Astrocyte of the hippocampus (primary cell): ENCODE measurements at regions not wholly inside any gene's neighbourhood (a gene's known extent, or its start where the extent isn't known, plus 50 kb on each side); places are given as distances from the start of the nearest gene placed in this dataset.

Experiments
- DNase-seq: peaks from one replicate; pipeline ENCODE4 v3.0.0; 2011; ENCODE audit warnings: low read depth, low spot score

DNA sequence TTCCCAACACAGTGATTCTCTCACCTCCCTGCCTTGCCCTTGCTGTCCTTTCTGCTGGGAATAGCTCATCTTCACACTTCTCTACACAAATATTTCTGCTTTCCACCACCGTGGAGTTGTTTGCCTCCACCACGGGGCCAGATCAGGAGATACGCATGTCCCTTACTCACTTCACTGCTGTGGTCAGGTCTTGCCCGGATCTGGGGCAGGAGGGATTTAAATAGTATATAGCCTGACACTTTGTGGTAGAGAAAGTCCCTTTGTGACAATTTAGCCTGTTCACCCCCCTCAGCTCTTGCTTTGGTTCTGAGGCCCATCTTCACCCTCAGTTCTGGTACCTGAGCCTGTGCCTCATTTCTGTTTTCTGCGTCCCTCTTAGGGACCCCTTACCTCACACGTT lies 92.6 kb upstream of the PREP start:
- no peak for DNase-seq

DNA sequence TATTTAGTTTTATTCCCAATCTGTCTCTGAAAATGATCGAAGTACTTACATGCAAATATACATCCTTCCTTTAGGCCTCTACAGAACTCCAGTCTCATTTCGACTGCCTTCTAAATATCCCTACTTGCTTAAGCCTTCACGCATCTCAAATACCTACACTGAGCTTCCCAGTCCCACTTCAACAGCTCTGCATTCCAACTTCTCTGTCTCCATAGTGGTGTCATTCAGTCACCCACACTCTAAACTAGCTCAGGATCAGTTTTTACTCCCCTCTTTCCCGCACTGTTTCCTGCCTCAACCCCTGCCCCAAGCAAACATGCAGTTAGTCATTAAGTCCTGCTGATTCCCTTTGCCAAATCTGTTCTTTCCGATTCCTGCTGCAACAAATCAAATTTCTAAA lies 91.8 kb upstream of the PREP start:
- no peak for DNase-seq

DNA sequence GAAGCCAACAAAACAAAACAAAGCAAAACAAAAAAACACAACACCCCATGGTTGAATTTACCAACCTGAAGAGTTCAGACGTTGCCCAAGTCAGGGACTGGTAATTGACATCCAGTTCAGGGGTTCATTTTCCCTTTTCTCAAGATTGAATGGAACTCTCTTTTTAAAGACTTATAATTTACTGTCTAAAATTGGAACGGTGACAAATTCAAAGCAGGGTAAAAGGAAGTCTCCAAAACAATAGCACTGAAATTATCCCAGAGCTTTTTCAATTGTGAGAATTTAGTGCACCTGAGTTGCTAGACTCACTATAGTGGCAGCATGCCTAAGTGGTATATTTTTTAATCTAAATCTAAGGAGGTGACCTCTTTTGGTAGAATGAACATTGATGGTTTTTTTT lies 90.9 kb upstream of the PREP start:
- DNase-seq = no peak

DNA sequence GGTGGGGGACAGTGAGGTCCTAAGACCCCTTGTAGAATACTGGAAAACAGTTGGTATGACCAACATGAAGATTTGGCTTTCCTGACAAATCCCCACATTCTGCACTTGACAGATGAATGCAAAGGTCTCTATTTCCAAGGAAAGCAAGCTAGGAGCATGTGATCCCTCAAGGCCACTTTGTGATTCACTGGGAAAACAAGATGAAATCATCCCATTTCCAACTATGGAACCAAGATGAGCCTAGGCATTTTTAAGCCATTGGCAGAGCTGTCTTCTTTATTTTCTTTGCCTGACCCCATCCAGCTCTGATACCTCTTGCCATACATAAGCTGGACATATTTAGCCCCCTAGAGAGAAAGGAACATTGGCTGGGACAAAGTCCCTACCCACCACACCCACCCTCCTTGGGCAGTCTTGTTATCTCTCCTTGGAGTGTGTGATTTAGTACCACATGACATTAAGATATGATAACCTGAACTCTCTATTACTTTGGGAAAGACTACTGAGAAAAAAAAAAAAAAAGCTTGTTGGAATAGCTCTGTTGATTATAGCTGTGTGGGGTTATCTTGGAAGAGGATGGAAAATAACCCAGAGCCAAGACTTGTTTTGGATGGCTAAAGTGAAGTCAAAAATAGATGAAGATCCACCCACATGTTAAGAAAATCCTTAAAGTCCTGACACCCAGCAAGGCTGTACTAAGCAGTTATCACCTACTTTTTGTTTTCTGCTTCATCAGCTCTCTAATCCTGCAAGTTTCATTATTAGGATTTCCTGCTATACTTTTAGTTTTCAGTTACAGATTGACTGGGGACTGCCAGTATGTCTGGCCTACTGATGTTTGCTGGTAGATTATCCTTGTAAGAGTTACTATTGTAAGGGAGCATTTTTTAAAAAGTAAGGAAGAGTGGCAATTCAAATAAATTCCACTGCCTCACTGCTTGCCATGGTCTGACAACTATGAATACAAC lies 90.1 kb upstream of the PREP start:
- DNase-seq = no peak

DNA sequence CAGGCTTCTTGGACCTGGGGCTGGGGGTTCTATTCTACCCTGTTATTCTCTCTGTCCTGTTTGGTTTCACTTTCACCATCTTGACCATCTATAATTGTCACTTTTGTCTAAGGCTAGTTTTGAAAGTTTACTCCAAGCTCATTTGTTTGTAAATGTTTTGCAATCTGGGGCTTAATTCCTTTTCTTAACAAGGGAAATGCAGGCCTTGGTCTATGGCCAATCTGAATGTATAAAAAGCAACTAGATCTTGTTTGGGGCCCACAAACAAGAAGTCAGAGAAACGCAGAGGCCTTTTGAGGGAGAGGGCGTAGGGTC lies 86.3 kb upstream of the PREP start:
- no peak for DNase-seq

DNA sequence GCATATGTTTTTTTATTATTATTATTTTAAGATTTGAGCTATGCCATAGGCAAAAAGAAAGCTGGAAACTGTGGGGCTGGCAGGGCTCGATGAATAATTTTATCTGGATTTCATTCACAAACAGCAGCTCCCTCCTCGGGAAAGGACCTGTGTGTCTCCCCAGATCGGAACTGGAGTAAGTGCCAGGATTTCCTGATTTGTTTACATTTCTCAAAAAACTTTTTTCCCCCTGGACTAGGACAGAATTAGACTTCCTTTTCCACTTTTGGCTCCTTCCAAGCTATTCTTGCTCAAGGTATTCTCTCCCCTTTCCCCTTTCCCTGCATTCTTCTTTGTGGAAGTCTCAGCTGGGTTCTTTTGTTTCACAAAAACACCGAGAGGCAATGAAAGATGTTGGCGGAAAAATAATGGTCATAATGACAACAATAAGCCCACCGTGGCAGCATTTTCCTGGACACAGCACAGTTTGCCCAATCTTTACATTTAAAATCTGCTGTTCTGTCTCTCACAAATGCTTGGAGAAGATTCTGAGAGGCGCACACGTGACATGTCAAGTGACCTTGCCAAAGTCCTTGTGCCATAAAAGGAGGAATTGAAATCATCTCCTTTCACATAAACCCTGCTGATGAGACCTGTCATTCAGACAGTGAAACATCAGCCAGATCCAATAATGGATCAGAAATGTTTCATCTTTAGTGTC lies 85.8 kb upstream of the PREP start:
- no peak for DNase-seq

DNA sequence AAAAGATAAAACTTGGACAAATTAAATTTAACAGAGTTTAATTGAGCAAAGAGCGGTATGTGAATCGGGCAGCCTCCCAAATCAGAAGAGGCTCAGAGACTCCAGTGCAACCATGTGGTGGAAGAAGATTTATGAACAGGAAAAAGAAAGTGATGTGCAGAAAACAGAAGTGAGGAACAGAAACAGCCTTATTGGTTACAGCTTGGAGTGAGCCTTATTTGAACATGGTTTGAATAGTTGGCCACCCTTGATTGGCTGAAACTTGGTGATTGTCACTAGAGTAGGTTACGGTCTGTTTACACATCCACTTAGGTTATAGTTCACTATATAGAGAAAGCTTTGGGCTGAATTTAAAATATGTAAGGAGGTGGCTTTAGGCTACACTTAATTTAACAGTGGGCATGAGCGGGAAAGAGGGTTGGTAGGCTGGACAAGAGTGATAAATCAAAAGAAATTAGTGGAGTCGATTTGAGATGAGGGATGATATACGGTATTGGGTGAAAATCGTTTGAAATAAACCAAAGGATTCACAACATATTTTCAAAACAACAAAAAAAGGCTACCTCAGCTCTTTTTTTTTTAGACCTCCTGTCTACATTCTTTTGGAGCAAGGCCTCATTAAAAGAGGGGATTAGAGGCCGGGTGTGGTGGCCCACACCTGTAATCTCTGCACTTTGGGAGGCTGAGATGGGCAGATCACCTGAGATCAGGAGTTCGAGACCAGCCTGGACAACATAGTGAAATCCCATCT lies 84.3 kb upstream of the PREP start:
- DNase-seq = no peak

DNA sequence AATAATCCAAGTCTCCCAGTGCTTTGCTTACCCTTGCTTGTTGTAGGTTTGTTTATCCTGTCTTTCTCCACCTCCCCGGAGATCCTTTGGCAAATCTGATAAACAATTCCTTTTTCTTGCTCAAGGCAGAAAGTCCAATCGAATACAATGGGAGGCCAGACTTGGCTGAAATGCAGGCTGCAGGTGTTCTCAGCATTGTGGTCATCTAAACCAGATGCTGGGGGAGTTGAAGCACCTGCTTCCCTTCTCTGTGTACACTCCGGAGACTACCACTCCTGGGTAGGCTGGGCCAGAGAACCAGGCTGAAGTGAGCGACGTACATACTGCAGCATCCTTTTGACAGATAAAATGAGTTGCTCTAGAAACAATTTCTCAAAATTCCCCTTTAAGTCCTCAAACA lies 82.6 kb upstream of the PREP start:
- no peak for DNase-seq

DNA sequence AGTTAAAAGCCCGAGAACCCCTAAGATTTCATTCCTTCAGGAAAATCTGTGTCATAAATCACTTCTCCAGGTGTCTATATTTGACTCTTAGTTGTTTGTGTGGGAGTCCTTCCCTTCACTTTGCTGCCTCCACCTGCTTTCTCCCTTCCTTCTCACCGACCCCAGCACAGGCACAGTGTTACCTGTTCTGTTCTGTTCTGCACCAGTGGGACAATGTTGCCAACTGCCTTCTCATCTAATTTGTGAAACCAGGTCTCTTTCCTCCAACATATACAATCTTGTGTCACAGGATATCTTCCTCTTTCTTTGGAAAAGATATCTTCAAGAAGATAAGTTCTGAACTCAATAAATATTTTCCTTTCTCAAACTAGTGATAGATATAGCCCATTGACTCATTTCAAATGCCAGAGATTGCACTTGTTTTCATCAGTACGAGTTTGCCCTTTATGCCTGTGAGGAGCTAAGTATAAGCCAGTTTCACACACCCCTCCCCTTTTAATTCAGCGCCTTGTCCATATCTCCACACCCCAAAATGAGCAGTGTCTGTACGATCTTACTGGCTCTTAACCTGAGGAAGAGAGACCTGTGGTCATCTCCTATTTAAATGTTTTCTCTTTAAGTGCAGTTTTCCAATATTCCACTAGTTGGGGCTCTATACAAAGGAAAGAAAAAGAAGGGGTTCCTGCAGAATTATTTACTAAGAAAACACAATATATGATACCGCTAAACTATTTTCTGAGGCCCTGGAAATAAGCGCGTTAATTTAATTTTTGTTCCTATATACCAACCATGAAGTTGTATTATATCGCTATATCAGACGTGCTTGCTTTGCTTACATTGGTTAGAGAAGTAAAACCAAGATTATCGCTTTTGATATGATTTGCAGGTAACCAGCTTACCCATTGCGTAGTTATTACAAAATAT lies 81.6 kb upstream of the PREP start:
- peak; percentile 64 for DNase-seq

DNA sequence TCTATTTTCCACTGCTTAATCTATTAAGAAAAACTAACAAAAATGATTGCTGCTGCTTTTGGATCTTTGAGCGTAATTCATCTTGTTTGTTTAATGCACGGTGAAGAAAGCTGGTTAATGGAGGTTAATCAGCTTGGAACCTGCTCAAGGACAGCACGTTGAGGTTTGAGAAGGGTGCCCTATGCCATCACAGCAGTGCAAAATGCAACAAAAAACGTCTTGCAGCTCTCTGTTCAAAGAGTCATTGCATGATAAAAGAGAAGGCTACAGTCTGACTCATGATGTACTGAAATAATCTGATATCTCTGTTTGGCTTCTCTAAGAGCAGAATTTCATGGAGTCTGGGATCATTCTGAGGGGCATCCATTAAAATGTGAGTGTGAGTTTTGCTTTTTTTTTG lies 80.6 kb upstream of the PREP start:
- DNase-seq = peak; percentile 45

DNA sequence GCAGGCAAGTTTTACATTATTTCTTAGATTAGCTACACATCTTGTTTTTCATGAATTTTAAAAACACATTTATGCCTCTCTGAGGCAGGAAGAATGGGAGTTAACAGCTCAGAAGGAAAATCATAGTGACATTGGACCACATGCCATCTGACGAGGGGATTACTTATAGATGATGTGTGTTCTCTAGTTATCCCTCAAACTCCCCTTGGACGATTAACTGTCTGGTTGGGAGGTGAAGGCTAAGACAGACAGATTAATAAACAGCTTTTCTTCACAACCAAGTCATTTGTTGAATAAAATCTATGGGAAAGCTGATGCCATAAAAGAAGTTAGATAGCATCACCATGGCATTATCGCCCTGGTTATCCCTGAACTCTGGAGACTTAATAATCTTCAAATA lies 80.0 kb upstream of the PREP start:
- no peak for DNase-seq

DNA sequence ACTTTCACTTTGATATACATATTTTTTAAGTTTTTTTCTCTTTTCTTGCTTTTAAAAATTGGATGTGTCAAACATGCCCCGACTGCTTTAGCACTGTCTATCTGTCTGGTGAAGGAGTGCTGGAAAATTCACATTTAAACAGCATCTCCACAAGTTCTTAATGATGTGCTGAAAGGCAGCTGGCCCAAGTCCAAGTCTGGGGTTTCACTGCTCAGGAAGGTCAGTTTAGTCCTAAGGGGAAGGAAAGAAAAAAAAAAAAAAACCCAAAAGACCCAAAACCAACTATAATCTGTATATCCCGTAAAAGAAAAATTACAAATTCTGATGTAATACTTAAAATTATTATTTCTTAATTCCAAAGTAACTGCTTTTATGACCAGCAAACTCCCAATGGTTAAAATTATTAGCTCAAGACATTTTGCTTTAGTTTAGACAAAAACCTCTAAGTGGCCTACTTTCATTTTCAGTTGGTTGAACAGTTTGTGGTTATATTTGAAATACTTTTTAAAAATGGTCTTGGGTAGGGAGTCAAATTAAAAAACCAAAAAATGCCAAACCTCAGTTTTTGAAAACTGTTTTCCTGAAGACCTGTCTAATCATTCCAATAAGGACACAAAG lies 79.5 kb upstream of the PREP start:
- DNase-seq = peak; percentile 69

DNA sequence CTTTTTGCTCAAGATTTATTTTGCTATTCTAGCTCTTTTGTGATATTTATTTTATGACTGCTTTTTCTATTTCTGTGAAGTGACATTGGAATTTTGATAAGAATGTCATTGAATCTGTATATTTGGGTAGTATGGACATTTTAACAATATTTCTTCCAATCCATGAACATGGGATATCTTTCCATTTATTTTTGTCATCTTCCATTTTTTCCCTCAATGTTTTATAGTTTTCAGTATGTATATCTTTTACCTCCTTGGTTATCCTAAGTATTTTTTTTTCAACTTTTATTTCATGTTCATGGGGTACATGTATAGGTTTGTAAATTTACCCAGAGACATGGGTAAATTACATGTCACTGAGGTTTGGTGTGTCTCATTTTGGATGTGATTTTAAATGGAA lies 74.1 kb upstream of the PREP start:
- no peak for DNase-seq

DNA sequence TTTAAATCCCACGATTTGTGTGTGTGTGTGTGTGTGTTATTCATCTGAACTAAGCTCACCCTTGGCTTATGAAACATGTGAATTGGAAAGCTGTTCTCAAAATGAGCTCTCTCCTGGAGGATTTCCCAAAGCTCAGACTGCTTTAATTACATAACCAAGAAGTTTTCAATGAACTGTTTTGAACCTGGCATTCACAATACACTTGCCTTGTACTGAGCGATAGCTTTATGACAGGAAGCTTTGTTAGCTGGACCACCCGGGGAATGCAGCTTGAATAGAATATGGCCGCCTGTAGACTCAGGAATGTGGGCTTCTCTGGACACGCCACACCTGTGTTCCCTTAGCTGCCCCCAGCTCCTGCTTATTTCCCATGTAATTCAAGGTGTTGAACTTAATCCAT lies 71.4 kb upstream of the PREP start:
- DNase-seq = peak; percentile 70

DNA sequence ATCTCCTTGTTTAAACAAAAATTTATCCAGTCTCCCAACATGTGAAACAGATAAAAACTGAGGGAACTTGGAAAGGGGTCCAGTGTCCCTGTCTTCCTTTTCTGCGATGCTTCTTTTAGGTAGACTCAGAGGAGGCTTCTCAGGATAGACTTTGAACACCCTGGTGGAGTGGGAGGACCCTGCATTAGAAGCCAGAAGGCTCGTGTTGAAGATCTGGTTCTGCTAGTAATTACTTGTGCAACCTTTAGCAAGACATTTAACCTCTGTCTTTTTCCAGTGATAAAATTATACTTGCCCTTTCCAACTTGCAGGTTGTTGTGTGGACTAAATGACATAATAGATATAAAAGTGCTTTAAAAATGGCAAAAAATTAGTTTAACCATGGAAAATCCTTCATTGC lies 67.1 kb upstream of the PREP start:
- DNase-seq = no peak

DNA sequence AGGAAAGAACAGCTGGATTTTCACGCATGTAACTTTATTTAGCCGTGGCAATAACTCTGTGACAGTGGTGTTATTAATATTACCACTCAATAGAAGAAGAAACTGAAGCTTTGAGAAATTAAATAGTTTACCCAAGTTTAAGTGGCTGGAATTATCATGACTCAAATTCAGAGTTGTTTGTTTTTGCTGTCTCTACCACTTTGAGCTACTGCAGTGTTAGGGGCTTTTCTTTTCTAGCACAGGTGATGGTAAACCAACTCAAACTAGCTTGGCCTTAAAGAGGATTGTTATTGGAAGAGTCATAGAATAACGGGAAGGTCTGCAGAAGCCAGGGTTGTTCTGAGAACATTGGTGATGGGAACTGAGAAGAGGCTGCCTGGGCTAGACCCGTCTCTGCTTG lies 66.0 kb upstream of the PREP start:
- DNase-seq = no peak

DNA sequence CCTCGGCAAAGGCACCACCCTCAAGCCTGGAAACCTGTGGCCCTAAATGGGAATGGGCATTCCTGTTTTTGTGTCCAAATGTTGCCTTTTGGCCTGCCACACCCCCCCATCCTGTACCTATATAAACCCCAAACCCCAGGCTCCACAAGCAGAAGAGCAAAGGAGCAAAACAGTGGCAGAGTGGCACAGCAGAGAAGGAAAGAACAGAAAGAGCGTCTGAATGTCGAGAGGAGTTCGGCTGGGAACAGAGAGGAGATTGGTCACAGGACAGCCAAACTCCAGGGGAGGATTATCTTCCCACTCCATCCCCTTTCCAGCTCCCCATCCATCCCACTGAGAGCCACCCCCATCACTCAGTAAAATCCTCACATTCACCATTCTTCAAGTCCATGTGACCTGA lies 58.0 kb upstream of the PREP start:
- DNase-seq = no peak

DNA sequence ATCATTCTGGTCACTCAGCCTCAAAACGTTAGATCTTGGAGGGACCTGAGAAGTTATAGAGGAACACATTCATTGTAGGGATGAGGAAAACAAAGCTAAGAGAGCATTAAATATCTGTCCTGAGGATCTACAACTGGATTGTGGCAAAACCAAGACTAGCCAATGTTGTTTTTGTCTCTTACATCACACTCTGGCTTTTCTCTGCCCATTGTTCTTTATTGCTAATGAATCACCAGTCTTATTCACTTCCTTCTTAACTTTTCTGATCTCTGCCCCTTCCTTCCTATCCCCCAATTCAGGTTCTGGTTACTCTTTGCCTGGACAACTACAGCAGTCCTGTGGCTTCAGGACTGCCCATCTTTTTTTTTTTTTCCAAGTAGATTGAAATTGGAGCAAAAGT lies 57.0 kb upstream of the PREP start:
- DNase-seq = peak; percentile 16

DNA sequence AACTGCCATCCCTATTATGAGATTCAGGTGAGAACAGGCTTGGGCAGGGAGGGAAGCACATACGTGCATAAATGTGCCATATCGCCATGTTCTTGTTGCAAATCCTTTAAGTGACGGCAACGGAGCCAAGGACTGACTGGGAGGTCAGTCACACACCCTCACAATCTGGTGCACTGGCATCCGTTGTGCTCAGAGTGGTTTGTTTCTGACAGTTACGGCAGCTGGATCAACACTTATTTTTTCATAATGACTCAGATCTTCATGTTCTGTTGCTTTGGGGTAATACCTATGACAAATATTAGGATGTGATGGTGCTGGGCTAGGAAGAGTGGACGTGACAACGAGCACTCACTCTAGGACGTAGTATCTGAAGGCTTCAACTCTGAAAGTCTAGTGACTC lies 56.2 kb upstream of the PREP start:
- no peak for DNase-seq

DNA sequence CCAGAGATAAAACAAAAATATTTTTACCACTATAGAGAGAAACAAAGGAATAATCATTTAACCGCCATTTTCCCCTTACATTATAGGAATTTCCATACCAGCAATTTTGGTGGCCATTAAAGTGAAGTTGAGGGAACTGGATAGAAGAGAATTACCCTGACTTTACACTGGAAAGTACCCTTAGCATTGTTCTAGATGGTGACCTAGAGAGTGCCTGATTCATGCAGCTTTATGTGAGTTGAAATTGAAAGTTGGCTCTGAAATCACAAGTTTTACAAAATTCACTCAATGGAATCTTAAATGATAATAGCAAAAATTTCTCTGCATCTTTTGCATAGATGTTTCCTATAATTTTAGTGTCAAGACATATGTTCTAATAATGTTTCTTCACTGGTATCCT lies 55.7 kb upstream of the PREP start:
- DNase-seq = no peak

DNA sequence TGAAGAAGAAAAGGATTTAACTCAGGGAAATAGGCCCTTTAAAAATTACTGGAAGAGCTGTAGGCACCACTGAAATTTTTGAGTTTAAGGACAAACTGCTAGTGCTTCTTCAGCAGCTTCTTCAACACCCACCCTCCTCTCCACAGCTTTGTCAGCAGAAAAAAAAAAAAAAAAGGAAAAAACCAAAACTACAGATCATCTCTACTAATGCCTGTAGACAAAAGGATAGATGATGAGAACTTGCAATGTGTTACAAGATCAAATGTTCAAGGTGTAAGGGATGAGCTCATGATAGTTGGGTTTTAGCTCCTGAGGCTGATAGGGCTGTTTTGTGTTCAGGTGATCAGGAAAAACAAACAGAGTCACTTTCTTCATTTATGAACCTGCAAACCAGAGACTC lies 55.2 kb upstream of the PREP start:
- no peak for DNase-seq
